Motor neuron (in vitro differentiated cells): ENCODE measurements at regions not wholly inside any gene's neighbourhood (a gene's known extent, or its start where the extent isn't known, plus 50 kb on each side); places are given as distances from the start of the nearest gene placed in this dataset.
A peak's percentile ranks its signal among the peaks of the same experiment; 100 is the strongest.

Experiments
- ATAC-seq, 8 experiments: fragments of 200-7000 bp; cut with Tn5 transposase; replicated peaks in 6 of 8; 2 replicates each; pipeline ENCODE4 v1.8.0; 2021; ENCODE audit warnings: mild to moderate bottlenecking in 8 of 8, moderate library complexity in 8 of 8
- H3K27ac ChIP-seq, 2 donors: fragments of 250-450 bp; sonication (Bioruptor Pico); 2 replicates each; pipeline ENCODE4 v1.9.0; 2021; ENCODE audit warnings: antibody characterized with exemption in 2 of 2, mild to moderate bottlenecking in 2 of 2, moderate library complexity in 1 of 2
- H3K4me1 ChIP-seq, 2 donors: fragments of 250-450 bp; sonication (Bioruptor Pico); replicated peaks in 1 of 2; 2 replicates each; pipeline ENCODE4 v1.6.1; 2021; ENCODE audit warnings: antibody characterized with exemption in 2 of 2, mild to moderate bottlenecking in 2 of 2, moderate library complexity in 1 of 2
- H3K4me3 ChIP-seq, 5 donors: fragments of 250-450 bp; sonication (Bioruptor Pico); 2 replicates each; pipeline ENCODE4 v1.9.0; 2021; ENCODE audit warnings: antibody characterized with exemption in 5 of 5, mild to moderate bottlenecking in 5 of 5, moderate library complexity in 4 of 5
- whole genome bisulfite sequencing, 10 experiments: fragments of 450-650 bp; shearing (Covaris generic); methylation state at CpG; one replicate each; pipeline ENCODE4 v1.0.0; 2022; 5-methylcytosine and 5-hydroxymethylcytosine counted together
- in situ Hi-C, 9 experiments: fragments of 400-800 bp; cut with MboI; loops; one replicate each; pipeline ENCODE4 v1.15.0; 2021; ENCODE audit warnings: low sequenced_read_pairs in 9 of 9, low pct_unique_long_range_greater_than_20kb in 2 of 9; ENCODE audit not compliant: unreplicated experiment in 9 of 9

GRCh38 chr6:156508923-156509322 is 268.3 kb upstream of the ARID1B start:
- in situ Hi-C loops: no loop called here

GRCh38 chr6:156508126-156508525 is 269.1 kb upstream of the ARID1B start:
- no peak for ATAC-seq
- H3K4me1 ChIP-seq: peaks cover 0 to 42% of the 10 kb centered on the region in 2 donors
- in situ Hi-C loops: no loop called here
- H3K4me3 ChIP-seq: no peak overlapping the region
- WGBS, 10 experiments: 6 to 100% (median 63%) methylated on average over 2 to 5 of the region's 5 CpGs; no CpG with 5 or more reads in 2 of the 10 experiments
- H3K27ac ChIP-seq: no peak overlapping the region

More at GRCh38 chr6:156508923-156509322, 268.3 kb upstream of the ARID1B start:
- Histone ChIP-seq H3K27ac (no peak overlapping the region), H3K4me1 (peaks cover 0 to 42% of the 10 kb centered on the region in 2 donors), H3K4me3 (no peak overlapping the region)
- WGBS, 10 experiments: 67 to 100% (median 78%) methylated on average over 2 to 5 of the region's 6 CpGs; no CpG with 5 or more reads in 2 of the 10 experiments
- no peak for ATAC-seq

- 26 to 100% (median 68%) methylated on average over 1 to 15 of the region's 15 CpGs for WGBS, 10 experiments
- in situ Hi-C loops: no loop called here
- no peak for ATAC-seq
- no peak overlapping the region for H3K4me3 ChIP-seq
- no peak overlapping the region for H3K27ac ChIP-seq
- peaks cover 0 to 42% of the 10 kb centered on the region in 2 donors for H3K4me1 ChIP-seq
Observed at GRCh38 chr6:156507656-156508055, 269.5 kb upstream of the ARID1B start.

GRCh38 chr6:156507106-156507505 is 270.1 kb upstream of the ARID1B start:
- in situ Hi-C loops: no loop called here

GRCh38 chr6:156502969-156503504 is 274.1 kb upstream of the ARID1B start:
- Histone ChIP-seq H3K4me3 (no peak overlapping the region), H3K27ac (no peak overlapping the region), H3K4me1 (peaks cover 0 to 10% of the 10 kb centered on the region in 2 donors)
- WGBS, 10 experiments: 58 to 97% (median 68%) methylated on average over 2 to 8 of the region's 8 CpGs; no CpG with 5 or more reads in 4 of the 10 experiments
- ATAC-seq: no peak
- in situ Hi-C loops: no loop called here

More at GRCh38 chr6:156507106-156507505, 270.1 kb upstream of the ARID1B start:
- no peak overlapping the region for H3K4me3 ChIP-seq
- WGBS, 10 experiments: 10 to 100% (median 52%) methylated on average over 1 to 6 of the region's 6 CpGs; no CpG with 5 or more reads in 1 of the 10 experiments
- peaks cover 0 to 42% of the 10 kb centered on the region in 2 donors for H3K4me1 ChIP-seq
- H3K27ac ChIP-seq: no peak overlapping the region
- ATAC-seq: no peak

- Histone ChIP-seq H3K4me1 (no peaks in the 10 kb centered on the region), H3K27ac (no peak overlapping the region), H3K4me3 (no peak overlapping the region)
- no peak for ATAC-seq
- in situ Hi-C loops: no loop called here
- WGBS, 10 experiments: 0 to 100% (median 29%) methylated on average over 1 to 2 of the region's 2 CpGs; no CpG with 5 or more reads in 3 of the 10 experiments
Observed at GRCh38 chr6:156497618-156498017, 279.6 kb upstream of the ARID1B start.

GRCh38 chr6:156487877-156488276 is 289.3 kb upstream of the ARID1B start:
- in situ Hi-C loops: no loop called here
- 0 to 88% (median 71%) methylated on average over 1 to 2 of the region's 2 CpGs; no CpG with 5 or more reads in 5 of the 10 experiments for WGBS, 10 experiments
- ATAC-seq: no peak
- no peak overlapping the region for H3K4me3 ChIP-seq
- no peak overlapping the region for H3K27ac ChIP-seq
- H3K4me1 ChIP-seq: no peaks in the 10 kb centered on the region

- H3K4me1 ChIP-seq: no peaks in the 10 kb centered on the region
- in situ Hi-C loops: no loop called here
- no peak for ATAC-seq
- H3K4me3 ChIP-seq: no peak overlapping the region
- no peak overlapping the region for H3K27ac ChIP-seq
Observed at GRCh38 chr6:156485150-156485549, 292.0 kb upstream of the ARID1B start.

GRCh38 chr6:156474507-156475120 is 302.6 kb upstream of the ARID1B start:
- H3K27ac ChIP-seq: no peak overlapping the region
- in situ Hi-C loops: no loop called here
- H3K4me1 ChIP-seq: no peaks in the 10 kb centered on the region
- no peak for ATAC-seq
- H3K4me3 ChIP-seq: no peak overlapping the region
- 32 to 87% (median 72%) methylated on average over 1 to 5 of the region's 5 CpGs for WGBS, 10 experiments

- Histone ChIP-seq H3K4me1 (no peaks in the 10 kb centered on the region), H3K27ac (no peak overlapping the region), H3K4me3 (no peak overlapping the region)
- no peak for ATAC-seq
- in situ Hi-C loops: no loop called here
Observed at GRCh38 chr6:156471000-156471399, 306.2 kb upstream of the ARID1B start.

GRCh38 chr6:156464100-156464878 is 312.9 kb upstream of the ARID1B start:
- peaks cover 0 to under 1% of the 10 kb centered on the region in 2 donors for H3K4me1 ChIP-seq
- in situ Hi-C loops: no loop called here
- H3K27ac ChIP-seq: no peak overlapping the region
- WGBS, 10 experiments: 24 to 100% (median 67%) methylated on average over 3 to 7 of the region's 7 CpGs
- no peak for ATAC-seq
- no peak overlapping the region for H3K4me3 ChIP-seq

GRCh38 chr6:156461647-156462046 is 315.5 kb upstream of the ARID1B start:
- 0 to 100% (median 79%) methylated on average over 1 to 2 of the region's 2 CpGs for WGBS, 10 experiments
- in situ Hi-C loops: no loop called here
- no peak overlapping the region for H3K27ac ChIP-seq
- H3K4me1 ChIP-seq: peaks cover 0 to 27% of the 10 kb centered on the region in 2 donors
- ATAC-seq: no peak
- no peak overlapping the region for H3K4me3 ChIP-seq

GRCh38 chr6:156457601-156458000 is 319.6 kb upstream of the ARID1B start:
- Histone ChIP-seq H3K4me3 (no peak overlapping the region), H3K4me1 (peaks cover 0 to 28% of the 10 kb centered on the region in 2 donors), H3K27ac (peak overlapping the region in 1 of 2 donors; percentile 40)
- peak in 5 of 8 experiments; percentile 49 to 88 (median 70) for ATAC-seq
- in situ Hi-C loops: no loop called here
